GM12878 (cell line): ENCODE measurements at regions not wholly inside any gene's neighbourhood (a gene's known extent, or its start where the extent isn't known, plus 50 kb on each side); places are given as distances from the start of the nearest gene placed in this dataset.

Experiments used
- ASH2L ChIP-seq: fragments of 300-600, 200-600 bp; sonication (generic); IDR thresholded peaks from 2 replicates; pipeline ENCODE4 v1.6.1; 2017; ENCODE audit warnings: low read depth, mild to moderate bottlenecking, borderline replicate concordance
- BACH1 ChIP-seq: fragments of 450-650 bp; IDR thresholded peaks from 2 replicates; pipeline ENCODE4 v1.6.1; 2017; ENCODE audit warnings: mild to moderate bottlenecking, borderline replicate concordance
- CTCF ChIP-seq, 3 experiments: IDR thresholded peaks in 2 of 3; conservative IDR thresholded peaks in 1 of 3; 2 replicates each; pipeline ENCODE4 v1.5.1; 2011; ENCODE audit warnings: low read depth in 3 of 3, low read length in 3 of 3, mild to moderate bottlenecking in 3 of 3, control low read depth in 2 of 3, moderate library complexity in 2 of 3, inconsistent platforms in 1 of 3, mixed read lengths in 1 of 3; ENCODE audit not compliant: control insufficient read depth in 2 of 3, insufficient read depth in 1 of 3; ENCODE audit errors: extremely low read depth in 1 of 3
- EZH2 ChIP-seq: IDR thresholded peaks from 2 replicates; pipeline ENCODE4 v1.6.1; 2012; ENCODE audit warnings: low read depth, mild to moderate bottlenecking, control low read depth, inconsistent platforms, low read length, borderline replicate concordance; ENCODE audit not compliant: control insufficient read depth
- POLR2A ChIP-seq: IDR thresholded peaks from 2 replicates; pipeline ENCODE4 v1.6.1; 2011; ENCODE audit warnings: low read depth, mild to moderate bottlenecking, low read length
- POLR2AphosphoS2 ChIP-seq: IDR thresholded peaks from 2 replicates; pipeline ENCODE4 v1.6.1; 2011; ENCODE audit warnings: low read depth, mild to moderate bottlenecking, low read length, improper control_type of control experiment, moderate library complexity
- ZNF274 ChIP-seq: IDR thresholded peaks from one replicate; pipeline ENCODE4 v1.8.0; 2011; ENCODE audit not compliant: insufficient read length, insufficient read depth
- TF ChIP-seq, protein P1 (sequence below): IDR thresholded peaks from 2 replicates; pipeline ENCODE4 v1.6.1; 2012; ENCODE audit warnings: low read depth, low read length, improper control_type of control experiment

DNA sequence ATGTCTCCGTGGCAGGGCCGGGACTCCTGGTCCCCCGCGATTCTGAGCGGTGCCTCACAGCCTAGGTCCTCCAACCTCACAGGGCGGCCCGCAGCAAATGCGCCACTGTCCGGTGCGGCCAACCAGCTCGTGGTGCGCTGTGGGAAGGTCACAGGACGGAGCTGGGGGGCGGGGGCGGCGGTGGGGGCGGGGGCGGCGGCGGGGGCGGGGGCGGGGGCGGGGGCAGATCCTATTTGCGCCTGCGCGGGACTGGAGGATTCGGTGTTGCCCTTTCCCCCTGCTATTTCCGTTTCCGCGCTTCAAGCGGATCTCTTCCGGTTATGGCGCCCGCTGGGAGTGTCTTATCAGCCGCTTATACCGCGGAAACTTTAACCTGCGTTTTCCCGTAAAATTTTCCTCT, 106.7 kb upstream of the SNRPN start:
- TF ChIP-seq BACH1 (no peak), POLR2A (no peak), ZNF274 (no peak), ASH2L (no peak), EZH2 (no peak), CTCF (IDR thresholded peaks at IDR 0.05 in 2 of 3, conservative IDR thresholded peaks at IDR 0.05 in 1 of 3; ENCODE audit: control insufficient read depth in 2 of 3, extremely low read depth in 1 of 3, insufficient read depth in 1 of 3, low read depth in 3 of 3, low read length in 3 of 3) (no peak), POLR2AphosphoS2 (no peak)
- TF ChIP-seq, protein P1, sequence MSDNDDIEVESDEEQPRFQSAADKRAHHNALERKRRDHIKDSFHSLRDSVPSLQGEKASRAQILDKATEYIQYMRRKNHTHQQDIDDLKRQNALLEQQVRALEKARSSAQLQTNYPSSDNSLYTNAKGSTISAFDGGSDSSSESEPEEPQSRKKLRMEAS, result no peak
